ENCODE measurements at regions not wholly inside any gene's neighbourhood (a gene's known extent, or its start where the extent isn't known, plus 50 kb on each side); places are given as distances from the start of the nearest gene placed in this dataset.
A peak's percentile ranks its signal among the peaks of the same experiment; 100 is the strongest.

GRCh38 chr1:99520121-99520520 is 125.8 kb upstream of the PALMD start:
- no peak for ATAC-seq
- TF ChIP-seq OSR1 (CRISPR knock-in tag; IDR thresholded peaks at IDR 0.05) (no peak), ISL1 (CRISPR knock-in tag; IDR thresholded peaks at IDR 0.05) (no peak), POU6F1 (CRISPR knock-in tag; IDR thresholded peaks at IDR 0.05; ENCODE audit: borderline replicate concordance, low read depth) (no peak), BACH2 (CRISPR knock-in tag; IDR thresholded peaks at IDR 0.05; ENCODE audit: borderline replicate concordance) (no peak), GLIS3 (CRISPR knock-in tag; IDR thresholded peaks at IDR 0.05) (no peak), ZFP30 (CRISPR knock-in tag; IDR thresholded peaks at IDR 0.05) (no peak), CSDC2 (CRISPR knock-in tag; IDR thresholded peaks at IDR 0.05) (no peak), RARB (CRISPR knock-in tag; IDR thresholded peaks at IDR 0.05) (no peak), TOX (CRISPR knock-in tag; IDR thresholded peaks at IDR 0.05; ENCODE audit: borderline replicate concordance) (no peak), ZNF8 (CRISPR knock-in tag; IDR thresholded peaks at IDR 0.05) (no peak), TSHZ2 (CRISPR knock-in tag; IDR thresholded peaks at IDR 0.05) (no peak), SNAI2 (CRISPR knock-in tag; IDR thresholded peaks at IDR 0.05) (no peak), ZNF565 (CRISPR knock-in tag; conservative IDR thresholded peaks at IDR 0.05; ENCODE audit: low read depth) (no peak), TCF4 (CRISPR knock-in tag; IDR thresholded peaks at IDR 0.05; ENCODE audit: borderline replicate concordance) (no peak), PPARA (CRISPR knock-in tag; IDR thresholded peaks at IDR 0.05; ENCODE audit: borderline replicate concordance) (no peak)
- TF ChIP-seq, protein P1, sequence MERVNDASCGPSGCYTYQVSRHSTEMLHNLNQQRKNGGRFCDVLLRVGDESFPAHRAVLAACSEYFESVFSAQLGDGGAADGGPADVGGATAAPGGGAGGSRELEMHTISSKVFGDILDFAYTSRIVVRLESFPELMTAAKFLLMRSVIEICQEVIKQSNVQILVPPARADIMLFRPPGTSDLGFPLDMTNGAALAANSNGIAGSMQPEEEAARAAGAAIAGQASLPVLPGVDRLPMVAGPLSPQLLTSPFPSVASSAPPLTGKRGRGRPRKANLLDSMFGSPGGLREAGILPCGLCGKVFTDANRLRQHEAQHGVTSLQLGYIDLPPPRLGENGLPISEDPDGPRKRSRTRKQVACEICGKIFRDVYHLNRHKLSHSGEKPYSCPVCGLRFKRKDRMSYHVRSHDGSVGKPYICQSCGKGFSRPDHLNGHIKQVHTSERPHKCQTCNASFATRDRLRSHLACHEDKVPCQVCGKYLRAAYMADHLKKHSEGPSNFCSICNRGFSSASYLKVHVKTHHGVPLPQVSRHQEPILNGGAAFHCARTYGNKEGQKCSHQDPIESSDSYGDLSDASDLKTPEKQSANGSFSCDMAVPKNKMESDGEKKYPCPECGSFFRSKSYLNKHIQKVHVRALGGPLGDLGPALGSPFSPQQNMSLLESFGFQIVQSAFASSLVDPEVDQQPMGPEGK (CRISPR knock-in tag; IDR thresholded peaks at IDR 0.05; ENCODE audit: borderline replicate concordance), result no peak

DNA sequence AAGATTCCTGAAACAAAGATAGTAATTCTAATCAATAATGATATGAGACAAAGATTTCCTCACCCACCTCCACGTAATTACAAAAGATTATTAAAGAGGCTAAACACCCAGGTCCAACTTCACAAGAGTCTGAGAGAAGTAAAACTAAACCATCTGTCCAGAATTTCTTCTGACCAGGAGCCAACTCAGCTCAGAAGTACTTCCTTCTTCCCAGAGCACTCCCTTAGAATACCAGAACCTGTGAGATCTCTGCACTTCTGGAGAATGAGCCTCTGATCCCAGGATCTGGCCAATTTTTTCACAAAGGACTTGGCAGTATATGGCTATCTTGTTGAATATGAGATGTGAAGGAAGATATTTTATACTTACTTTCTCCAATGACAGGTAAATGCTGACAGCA is 120.6 kb upstream of the PALMD start:
- TF ChIP-seq, protein P1 (CRISPR knock-in tag; IDR thresholded peaks at IDR 0.05; ENCODE audit: borderline replicate concordance), result no peak
- TF ChIP-seq CSDC2 (CRISPR knock-in tag; IDR thresholded peaks at IDR 0.05) (no peak), ARNTL (CRISPR knock-in tag; IDR thresholded peaks at IDR 0.05; ENCODE audit: borderline replicate concordance, low read depth) (no peak), SNAI2 (CRISPR knock-in tag; IDR thresholded peaks at IDR 0.05) (no peak)
- TF ChIP-seq, protein P2, sequence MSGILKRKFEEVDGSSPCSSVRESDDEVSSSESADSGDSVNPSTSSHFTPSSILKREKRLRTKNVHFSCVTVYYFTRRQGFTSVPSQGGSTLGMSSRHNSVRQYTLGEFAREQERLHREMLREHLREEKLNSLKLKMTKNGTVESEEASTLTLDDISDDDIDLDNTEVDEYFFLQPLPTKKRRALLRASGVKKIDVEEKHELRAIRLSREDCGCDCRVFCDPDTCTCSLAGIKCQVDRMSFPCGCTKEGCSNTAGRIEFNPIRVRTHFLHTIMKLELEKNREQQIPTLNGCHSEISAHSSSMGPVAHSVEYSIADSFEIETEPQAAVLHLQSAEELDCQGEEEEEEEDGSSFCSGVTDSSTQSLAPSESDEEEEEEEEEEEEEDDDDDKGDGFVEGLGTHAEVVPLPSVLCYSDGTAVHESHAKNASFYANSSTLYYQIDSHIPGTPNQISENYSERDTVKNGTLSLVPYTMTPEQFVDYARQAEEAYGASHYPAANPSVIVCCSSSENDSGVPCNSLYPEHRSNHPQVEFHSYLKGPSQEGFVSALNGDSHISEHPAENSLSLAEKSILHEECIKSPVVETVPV (CRISPR knock-in tag; IDR thresholded peaks at IDR 0.05), result no peak
- TF ChIP-seq, protein P3, sequence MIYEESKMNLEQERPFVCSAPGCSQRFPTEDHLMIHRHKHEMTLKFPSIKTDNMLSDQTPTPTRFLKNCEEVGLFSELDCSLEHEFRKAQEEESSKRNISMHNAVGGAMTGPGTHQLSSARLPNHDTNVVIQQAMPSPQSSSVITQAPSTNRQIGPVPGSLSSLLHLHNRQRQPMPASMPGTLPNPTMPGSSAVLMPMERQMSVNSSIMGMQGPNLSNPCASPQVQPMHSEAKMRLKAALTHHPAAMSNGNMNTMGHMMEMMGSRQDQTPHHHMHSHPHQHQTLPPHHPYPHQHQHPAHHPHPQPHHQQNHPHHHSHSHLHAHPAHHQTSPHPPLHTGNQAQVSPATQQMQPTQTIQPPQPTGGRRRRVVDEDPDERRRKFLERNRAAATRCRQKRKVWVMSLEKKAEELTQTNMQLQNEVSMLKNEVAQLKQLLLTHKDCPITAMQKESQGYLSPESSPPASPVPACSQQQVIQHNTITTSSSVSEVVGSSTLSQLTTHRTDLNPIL (CRISPR knock-in tag; IDR thresholded peaks at IDR 0.05; ENCODE audit: low read depth), result no peak
- ATAC-seq, result no peak

- TF ChIP-seq ZNF565 (CRISPR knock-in tag; conservative IDR thresholded peaks at IDR 0.05; ENCODE audit: low read depth) (no peak), TCF4 (CRISPR knock-in tag; IDR thresholded peaks at IDR 0.05; ENCODE audit: borderline replicate concordance) (no peak), ZNF70 (CRISPR knock-in tag; IDR thresholded peaks at IDR 0.05) (no peak), PPARA (CRISPR knock-in tag; IDR thresholded peaks at IDR 0.05; ENCODE audit: borderline replicate concordance) (no peak), ZFP3 (CRISPR knock-in tag; IDR thresholded peaks at IDR 0.05) (no peak), ZFP30 (CRISPR knock-in tag; IDR thresholded peaks at IDR 0.05) (no peak), ZNF8 (CRISPR knock-in tag; IDR thresholded peaks at IDR 0.05) (no peak), RARB (CRISPR knock-in tag; IDR thresholded peaks at IDR 0.05) (no peak)
- TF ChIP-seq, protein P3 (CRISPR knock-in tag; IDR thresholded peaks at IDR 0.05; ENCODE audit: low read depth), result no peak
- ATAC-seq, result peak; percentile 50; the same call in 2 of the 3 replicates
Observed at GRCh38 chr1:99527078-99527477, 118.8 kb upstream of the PALMD start.

All from SK-N-SH treated with all-trans-retinoic acid at 6 μM for 48 hours (cell line).